ENCODE measurements at regions not wholly inside any gene's neighbourhood (a gene's known extent, or its start where the extent isn't known, plus 50 kb on each side); places are given as distances from the start of the nearest gene placed in this dataset.

DNA sequence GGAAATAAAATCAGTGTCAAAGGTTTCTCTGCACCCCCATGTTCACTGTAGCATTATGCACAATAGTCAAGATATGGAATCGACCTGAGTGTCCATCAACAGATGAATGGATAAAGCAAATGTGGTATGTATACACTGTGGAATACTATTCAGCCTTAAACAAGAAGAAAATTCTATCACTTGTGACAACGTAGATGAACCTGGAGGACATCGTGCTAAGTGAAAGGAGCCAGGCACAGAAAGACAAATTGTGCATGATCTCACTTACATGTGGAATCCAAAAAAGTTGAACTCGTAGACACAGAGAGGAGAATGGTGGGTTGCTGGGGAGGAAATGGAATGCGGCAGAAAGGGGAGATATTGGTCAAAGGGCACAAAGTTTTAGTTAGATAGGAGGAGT lies 136.3 kb upstream of the ESR1 start:
- ChIA-PET SMC1A (ENCODE audit: uncharacterized antibody, unreplicated experiment) (no interaction called here), RAD21 (ENCODE audit: unreplicated experiment) (no interaction called here), POLR2A (no interaction called here), CTCF (no interaction called here)
- Histone ChIP-seq H3K9me3 (replicated peaks; ENCODE audit: control insufficient read depth, insufficient read depth, low read length) (no peaks in the 10 kb centered on the region), H3K27me3 (replicated peaks in 1 of 2; ENCODE audit: control insufficient read depth in 2 of 2, insufficient read depth in 2 of 2, low read length in 1 of 2) (no peaks in the 10 kb centered on the region; a peak in 2 of 4 replicates), H3K9ac (ENCODE audit: control insufficient read depth, insufficient read depth, low read length) (no peak overlapping the region), H3K4me3 (no peak overlapping the region), H4K20me1 (ENCODE audit: control insufficient read depth, insufficient read depth) (no peaks in the 10 kb centered on the region), H3K4me2 (ENCODE audit: control insufficient read depth, insufficient read depth) (no peak overlapping the region), H2AFZ (ENCODE audit: control insufficient read depth, low read depth, low read length) (no peak overlapping the region), H3K36me3 (ENCODE audit: control insufficient read depth in 2 of 2, insufficient read depth in 2 of 2, low read length in 1 of 2) (no peaks in the 10 kb centered on the region), H3K4me1 (ENCODE audit: control insufficient read depth, insufficient read depth, low read length) (peaks cover 5% of the 10 kb centered on the region; the same call in 1 of the 2 replicates), H3K27ac (ENCODE audit: control insufficient read depth, insufficient read depth) (no peak overlapping the region), H3K79me2 (ENCODE audit: control insufficient read depth, insufficient read depth, low read length) (no peaks in the 10 kb centered on the region)
- FAIRE-seq = no peak
- ATAC-seq = no peak
- no TSS peak for BruUV-seq (replicated peaks)
- DNase-seq (ENCODE audit: low read depth, low spot score) = no peak
- WGBS (ENCODE audit: insufficient coverage, insufficient replicate concordance, low lambda C conversion rate, missing lambda C conversion rate) = 59% methylated on average over 5 of the region's 5 CpGs
- intact Hi-C loops (cut with micrococcal nuclease; ENCODE audit: unreplicated experiment) (loop anchor here (5.0 kb wide), 1 partner anchor 686 kb away; no protein-coding TSS in a partner anchor), in situ Hi-C loops (cut with MboI) (no loop called here)
- TF ChIP-seq ESRRA (IDR thresholded peaks at IDR 0.05; ENCODE audit: low read length) (no peak), RB1 (IDR thresholded peaks at IDR 0.05; ENCODE audit: borderline replicate concordance) (no peak), SMC3 (IDR thresholded peaks at IDR 0.05; ENCODE audit: borderline replicate concordance, low read length) (no peak), ZNF217 (IDR thresholded peaks at IDR 0.05) (no peak), TBL1XR1 (IDR thresholded peaks at IDR 0.05; ENCODE audit: low read depth, low read length) (no peak), POLR2AphosphoS5 (IDR thresholded peaks at IDR 0.05; ENCODE audit: low read length) (no peak), SUZ12 (IDR thresholded peaks at IDR 0.05; ENCODE audit: unreplicated experiment) (no peak), RELA (IDR thresholded peaks at IDR 0.05; ENCODE audit: borderline replicate concordance, partially characterized antibody) (no peak), ZNF384 (IDR thresholded peaks at IDR 0.05; ENCODE audit: borderline replicate concordance, low read depth, low read length) (no peak), FOXM1 (IDR thresholded peaks at IDR 0.05; ENCODE audit: low read depth, low read length) (no peak)
- TF ChIP-seq, protein P1, sequence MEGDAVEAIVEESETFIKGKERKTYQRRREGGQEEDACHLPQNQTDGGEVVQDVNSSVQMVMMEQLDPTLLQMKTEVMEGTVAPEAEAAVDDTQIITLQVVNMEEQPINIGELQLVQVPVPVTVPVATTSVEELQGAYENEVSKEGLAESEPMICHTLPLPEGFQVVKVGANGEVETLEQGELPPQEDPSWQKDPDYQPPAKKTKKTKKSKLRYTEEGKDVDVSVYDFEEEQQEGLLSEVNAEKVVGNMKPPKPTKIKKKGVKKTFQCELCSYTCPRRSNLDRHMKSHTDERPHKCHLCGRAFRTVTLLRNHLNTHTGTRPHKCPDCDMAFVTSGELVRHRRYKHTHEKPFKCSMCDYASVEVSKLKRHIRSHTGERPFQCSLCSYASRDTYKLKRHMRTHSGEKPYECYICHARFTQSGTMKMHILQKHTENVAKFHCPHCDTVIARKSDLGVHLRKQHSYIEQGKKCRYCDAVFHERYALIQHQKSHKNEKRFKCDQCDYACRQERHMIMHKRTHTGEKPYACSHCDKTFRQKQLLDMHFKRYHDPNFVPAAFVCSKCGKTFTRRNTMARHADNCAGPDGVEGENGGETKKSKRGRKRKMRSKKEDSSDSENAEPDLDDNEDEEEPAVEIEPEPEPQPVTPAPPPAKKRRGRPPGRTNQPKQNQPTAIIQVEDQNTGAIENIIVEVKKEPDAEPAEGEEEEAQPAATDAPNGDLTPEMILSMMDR (IDR thresholded peaks at IDR 0.05 in 2 of 3, conservative IDR thresholded peaks at IDR 0.05 in 1 of 3; ENCODE audit: control insufficient read depth in 2 of 3, extremely low read depth in 1 of 3, insufficient read depth in 1 of 3, low read depth in 3 of 3, low read length in 3 of 3) = no peak
- TF ChIP-seq, protein P2, sequence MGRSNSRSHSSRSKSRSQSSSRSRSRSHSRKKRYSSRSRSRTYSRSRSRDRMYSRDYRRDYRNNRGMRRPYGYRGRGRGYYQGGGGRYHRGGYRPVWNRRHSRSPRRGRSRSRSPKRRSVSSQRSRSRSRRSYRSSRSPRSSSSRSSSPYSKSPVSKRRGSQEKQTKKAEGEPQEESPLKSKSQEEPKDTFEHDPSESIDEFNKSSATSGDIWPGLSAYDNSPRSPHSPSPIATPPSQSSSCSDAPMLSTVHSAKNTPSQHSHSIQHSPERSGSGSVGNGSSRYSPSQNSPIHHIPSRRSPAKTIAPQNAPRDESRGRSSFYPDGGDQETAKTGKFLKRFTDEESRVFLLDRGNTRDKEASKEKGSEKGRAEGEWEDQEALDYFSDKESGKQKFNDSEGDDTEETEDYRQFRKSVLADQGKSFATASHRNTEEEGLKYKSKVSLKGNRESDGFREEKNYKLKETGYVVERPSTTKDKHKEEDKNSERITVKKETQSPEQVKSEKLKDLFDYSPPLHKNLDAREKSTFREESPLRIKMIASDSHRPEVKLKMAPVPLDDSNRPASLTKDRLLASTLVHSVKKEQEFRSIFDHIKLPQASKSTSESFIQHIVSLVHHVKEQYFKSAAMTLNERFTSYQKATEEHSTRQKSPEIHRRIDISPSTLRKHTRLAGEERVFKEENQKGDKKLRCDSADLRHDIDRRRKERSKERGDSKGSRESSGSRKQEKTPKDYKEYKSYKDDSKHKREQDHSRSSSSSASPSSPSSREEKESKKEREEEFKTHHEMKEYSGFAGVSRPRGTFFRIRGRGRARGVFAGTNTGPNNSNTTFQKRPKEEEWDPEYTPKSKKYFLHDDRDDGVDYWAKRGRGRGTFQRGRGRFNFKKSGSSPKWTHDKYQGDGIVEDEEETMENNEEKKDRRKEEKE (IDR thresholded peaks at IDR 0.05) = no peak
- TF ChIP-seq, protein P3, sequence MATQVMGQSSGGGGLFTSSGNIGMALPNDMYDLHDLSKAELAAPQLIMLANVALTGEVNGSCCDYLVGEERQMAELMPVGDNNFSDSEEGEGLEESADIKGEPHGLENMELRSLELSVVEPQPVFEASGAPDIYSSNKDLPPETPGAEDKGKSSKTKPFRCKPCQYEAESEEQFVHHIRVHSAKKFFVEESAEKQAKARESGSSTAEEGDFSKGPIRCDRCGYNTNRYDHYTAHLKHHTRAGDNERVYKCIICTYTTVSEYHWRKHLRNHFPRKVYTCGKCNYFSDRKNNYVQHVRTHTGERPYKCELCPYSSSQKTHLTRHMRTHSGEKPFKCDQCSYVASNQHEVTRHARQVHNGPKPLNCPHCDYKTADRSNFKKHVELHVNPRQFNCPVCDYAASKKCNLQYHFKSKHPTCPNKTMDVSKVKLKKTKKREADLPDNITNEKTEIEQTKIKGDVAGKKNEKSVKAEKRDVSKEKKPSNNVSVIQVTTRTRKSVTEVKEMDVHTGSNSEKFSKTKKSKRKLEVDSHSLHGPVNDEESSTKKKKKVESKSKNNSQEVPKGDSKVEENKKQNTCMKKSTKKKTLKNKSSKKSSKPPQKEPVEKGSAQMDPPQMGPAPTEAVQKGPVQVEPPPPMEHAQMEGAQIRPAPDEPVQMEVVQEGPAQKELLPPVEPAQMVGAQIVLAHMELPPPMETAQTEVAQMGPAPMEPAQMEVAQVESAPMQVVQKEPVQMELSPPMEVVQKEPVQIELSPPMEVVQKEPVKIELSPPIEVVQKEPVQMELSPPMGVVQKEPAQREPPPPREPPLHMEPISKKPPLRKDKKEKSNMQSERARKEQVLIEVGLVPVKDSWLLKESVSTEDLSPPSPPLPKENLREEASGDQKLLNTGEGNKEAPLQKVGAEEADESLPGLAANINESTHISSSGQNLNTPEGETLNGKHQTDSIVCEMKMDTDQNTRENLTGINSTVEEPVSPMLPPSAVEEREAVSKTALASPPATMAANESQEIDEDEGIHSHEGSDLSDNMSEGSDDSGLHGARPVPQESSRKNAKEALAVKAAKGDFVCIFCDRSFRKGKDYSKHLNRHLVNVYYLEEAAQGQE (IDR thresholded peaks at IDR 0.05; ENCODE audit: low read depth, low read length) = no peak

Measured in GM12878 (cell line).